ENCODE measurements at regions not wholly inside any gene's neighbourhood (a gene's known extent, or its start where the extent isn't known, plus 50 kb on each side); places are given as distances from the start of the nearest gene placed in this dataset.

DNA sequence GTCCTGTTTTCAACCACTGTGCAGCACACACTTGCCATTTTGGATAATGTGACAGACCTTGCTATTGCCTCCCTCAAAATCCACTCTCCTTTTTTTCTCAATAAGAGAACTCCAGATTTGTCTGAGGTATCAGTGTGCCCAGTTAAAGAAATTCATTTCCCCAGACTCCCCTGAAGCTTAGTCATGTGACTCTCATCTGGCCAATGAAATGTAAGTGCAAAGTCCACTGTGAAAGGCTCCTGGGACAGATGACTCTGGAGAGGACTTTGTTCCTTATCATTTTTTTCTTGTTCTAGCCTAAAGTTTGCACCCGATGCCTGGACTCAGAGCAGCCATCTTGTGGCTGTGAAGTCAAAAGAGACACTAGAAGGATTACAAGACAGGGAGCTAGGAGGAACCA is 268.6 kb upstream of the LRTM1 start:
- TF ChIP-seq CTCF (IDR thresholded peaks at IDR 0.05) = no peak
- no peak for TF ChIP-seq POLR2A (IDR thresholded peaks at IDR 0.05)

Measured in lower leg skin (tissue), 3 donors.